Ovary (tissue), 7 donors: ENCODE measurements at regions not wholly inside any gene's neighbourhood (a gene's known extent, or its start where the extent isn't known, plus 50 kb on each side); places are given as distances from the start of the nearest gene placed in this dataset.

Experiments used
- DNase-seq, 5 donors: peaks; one replicate each; pipeline ENCODE4 v3.0.0-alpha.2; 2019 to 2020
- H3K27ac ChIP-seq, 2 donors: fragments of 200-600 bp; one replicate each; pipeline versions ENCODE4 v1.5.1 to v1.8.0; 2019 to 2022
- H3K27me3 ChIP-seq: fragments of 200-600 bp; one replicate; pipeline ENCODE4 v1.8.0; 2022
- H3K36me3 ChIP-seq: fragments of 200-600 bp; sonication (generic); one replicate; pipeline ENCODE4 v1.5.1; 2019
- H3K4me1 ChIP-seq: one replicate; pipeline ENCODE4 v1.8.1; 2013; ENCODE audit warnings: mild to moderate bottlenecking, moderate library complexity; ENCODE audit not compliant: insufficient read depth
- H3K4me3 ChIP-seq: fragments of 200-600 bp; sonication (generic); one replicate; pipeline ENCODE4 v1.5.1; 2017
- H3K9me3 ChIP-seq, 2 donors: fragments of 200-600 bp in 1 of 2; sonication (generic) in 1 of 2; one replicate each; pipeline versions ENCODE4 v1.5.1 to v1.8.1; 2013 to 2019; ENCODE audit warnings: mild to moderate bottlenecking in 1 of 2, moderate library complexity in 1 of 2
- CTCF ChIP-seq, 3 donors: fragments of 450-650 bp in 2 of 3; fragments of 200-600 bp in 1 of 3; IDR thresholded peaks; one replicate each; pipeline versions ENCODE4 v1.5.1 to v1.8.0; 2016 to 2022; ENCODE audit warnings: antibody characterized with exemption in 3 of 3, mild to moderate bottlenecking in 1 of 3
- EP300 ChIP-seq: sonication (generic); formaldehyde crosslinking; IDR thresholded peaks from one replicate; pipeline ENCODE4 v1.6.1; 2017; ENCODE audit warnings: antibody characterized with exemption
- POLR2A ChIP-seq: fragments of 450-650 bp; IDR thresholded peaks from one replicate; pipeline ENCODE4 v1.6.1; 2017; ENCODE audit warnings: antibody characterized with exemption, mild to moderate bottlenecking, moderate library complexity
- WGBS, 3 donors: extraction: QIAGEN DNeasy Blood & Tissue Kit in 1 of 3; methylation state at CpG; one replicate each; pipeline versions ENCODE4 v1.1.5 to v1.1.7; 2013 to 2017; 5-methylcytosine and 5-hydroxymethylcytosine counted together
- intact Hi-C, 4 donors: fragments of 100-400 bp; cut with DNase I; formaldehyde crosslinking; loops; one replicate each; pipeline versions ENCODE4 v1.11.0 to v1.15.1; 2022 to 2023
- donor health status: DM: no; HTN: no; CAD: no; lungs with moderate emphysema.
- donor health status: DM: no; HTN: no; CAD: no.
- donor health status: Bipolar disorder and iron deficiency.
- donor health status: DM: no; HTN: no; CAD: no.
- donor health status: DM: yes; HTN: yes; CAD: no.

- 88 to 91% (median 88%) methylated on average over 5 of the region's 5 CpGs for WGBS, 3 donors
- Histone ChIP-seq H3K4me3 (no peak overlapping the region), H3K27ac (no peak overlapping the region), H3K27me3 (no peaks in the 10 kb centered on the region), H3K4me1 (no peaks in the 10 kb centered on the region), H3K36me3 (no peaks in the 10 kb centered on the region), H3K9me3 (no peaks in the 10 kb centered on the region)
- TF ChIP-seq POLR2A: no peak
- TF ChIP-seq CTCF (IDR thresholded peaks at IDR 0.05): no peak
- TF ChIP-seq EP300: no peak
- intact Hi-C loops: no loop called here
- DNase-seq: no peak
These were observed 55.5 kb upstream of the CABCOCO1 start for GRCh38 chr10:61606959-61607907.

GRCh38 chr10:61605221-61605620 is 57.5 kb upstream of the CABCOCO1 start:
- intact Hi-C loops: no loop called here
- no peaks in the 10 kb centered on the region for H3K27me3 ChIP-seq
- 90 to 98% (median 97%) methylated on average over 1 of the region's 1 CpG for WGBS, 3 donors
- no peak for DNase-seq
- H3K27ac ChIP-seq: no peak overlapping the region
- H3K4me3 ChIP-seq: no peak overlapping the region
- no peaks in the 10 kb centered on the region for H3K9me3 ChIP-seq
- no peak for TF ChIP-seq EP300
- no peak for TF ChIP-seq CTCF (IDR thresholded peaks at IDR 0.05)
- no peak for TF ChIP-seq POLR2A
- no peaks in the 10 kb centered on the region for H3K4me1 ChIP-seq
- H3K36me3 ChIP-seq: no peaks in the 10 kb centered on the region

- H3K27ac ChIP-seq: no peak overlapping the region
- no peaks in the 10 kb centered on the region for H3K4me1 ChIP-seq
- H3K27me3 ChIP-seq: no peaks in the 10 kb centered on the region
- TF ChIP-seq POLR2A: no peak
- TF ChIP-seq CTCF (IDR thresholded peaks at IDR 0.05): no peak
- no peak for TF ChIP-seq EP300
- 49 to 51% (median 51%) methylated on average over 1 of the region's 1 CpG for WGBS, 3 donors
- no peak overlapping the region for H3K4me3 ChIP-seq
- no peaks in the 10 kb centered on the region for H3K36me3 ChIP-seq
- no peak for DNase-seq
- intact Hi-C loops: no loop called here
- H3K9me3 ChIP-seq: no peaks in the 10 kb centered on the region
These were observed 62.3 kb upstream of the CABCOCO1 start for GRCh38 chr10:61600399-61600798.

GRCh38 chr10:61594430-61594829 is 68.3 kb upstream of the CABCOCO1 start:
- 25 to 62% (median 52%) methylated on average over 1 of the region's 1 CpG for WGBS, 3 donors
- H3K27me3 ChIP-seq: no peaks in the 10 kb centered on the region
- no peak overlapping the region for H3K27ac ChIP-seq
- intact Hi-C loops: no loop called here
- H3K36me3 ChIP-seq: no peaks in the 10 kb centered on the region
- no peaks in the 10 kb centered on the region for H3K4me1 ChIP-seq
- H3K9me3 ChIP-seq: no peaks in the 10 kb centered on the region
- no peak overlapping the region for H3K4me3 ChIP-seq
- TF ChIP-seq POLR2A (no peak), EP300 (no peak), CTCF (IDR thresholded peaks at IDR 0.05) (no peak)
- DNase-seq: no peak
